Left ventricle myocardium inferior (tissue), 1 donor: ENCODE measurements at regions not wholly inside any gene's neighbourhood (a gene's known extent, or its start where the extent isn't known, plus 50 kb on each side); places are given as distances from the start of the nearest gene placed in this dataset.

Experiments
- DNase-seq: peaks from one replicate; pipeline ENCODE4 v3.0.0-alpha.2; 2020
- H3K27ac ChIP-seq: fragments of 200-600 bp; replicated peaks from 2 replicates; pipeline ENCODE4 v1.8.0; 2021
- H3K27me3 ChIP-seq: fragments of 200-600 bp; 2 replicates; pipeline ENCODE4 v1.8.0; 2021; ENCODE audit warnings: low read depth
- H3K36me3 ChIP-seq: fragments of 200-600 bp; 2 replicates; pipeline ENCODE4 v1.8.0; 2021
- H3K4me1 ChIP-seq: fragments of 200-600 bp; 2 replicates; pipeline ENCODE4 v1.8.0; 2021
- H3K4me3 ChIP-seq: fragments of 200-600 bp; 2 replicates; pipeline ENCODE4 v1.8.0; 2021; ENCODE audit warnings: mild to moderate bottlenecking, moderate library complexity
- H3K9me3 ChIP-seq: fragments of 200-600 bp; replicated peaks from 2 replicates; pipeline ENCODE4 v1.8.0; 2021
- CTCF ChIP-seq: fragments of 200-600 bp; IDR thresholded peaks from 2 replicates; pipeline ENCODE4 v1.8.0; 2021; ENCODE audit warnings: antibody characterized with exemption, mild to moderate bottlenecking, borderline replicate concordance
- intact Hi-C: fragments of 100-400 bp; cut with micrococcal nuclease; formaldehyde crosslinking; loops from one replicate; pipeline ENCODE4 v1.11.0; 2022
- donor health status: DM: no; HTN: yes; CAD: no; lungs with severe emphysema.

- Histone ChIP-seq H3K9me3 (peaks cover 3% of the 10 kb centered on the region), H3K27me3 (peaks cover 12% of the 10 kb centered on the region), H3K4me3 (no peak overlapping the region), H3K36me3 (no peaks in the 10 kb centered on the region), H3K4me1 (peaks cover 10% of the 10 kb centered on the region), H3K27ac (no peak overlapping the region)
- intact Hi-C loops = no loop called here
- TF ChIP-seq CTCF = no peak
- DNase-seq = no peak
These were observed 227.4 kb downstream of the MAN2A1 start for GRCh38 chr5:109917154-109917546.

DNA sequence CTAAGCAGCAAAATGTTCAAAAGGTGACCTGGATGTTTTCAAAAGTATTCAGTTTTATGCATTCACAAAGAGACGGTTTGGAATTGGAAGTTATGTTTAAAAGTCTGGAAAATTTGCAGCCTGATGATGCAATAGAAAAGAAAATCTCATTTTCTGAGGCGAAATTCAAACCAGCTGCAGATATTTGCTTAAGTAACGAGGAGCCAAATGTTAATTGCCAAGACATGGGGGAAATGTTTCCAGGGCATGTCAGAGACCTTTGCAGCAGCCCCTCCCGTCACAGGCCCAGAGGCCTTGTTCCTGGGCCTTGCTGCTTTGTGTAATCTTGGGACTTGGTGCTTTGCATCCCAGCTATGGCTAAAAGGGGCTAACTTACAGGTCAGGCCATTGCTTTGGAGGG lies 228.2 kb downstream of the MAN2A1 start:
- H3K36me3 ChIP-seq = no peaks in the 10 kb centered on the region
- peaks cover 16% of the 10 kb centered on the region for H3K4me1 ChIP-seq
- peaks cover 5% of the 10 kb centered on the region for H3K27me3 ChIP-seq
- TF ChIP-seq CTCF = no peak
- H3K9me3 ChIP-seq = peaks cover 3% of the 10 kb centered on the region
- H3K27ac ChIP-seq = no peak overlapping the region
- no peak for DNase-seq
- intact Hi-C loops = no loop called here
- no peak overlapping the region for H3K4me3 ChIP-seq

DNA sequence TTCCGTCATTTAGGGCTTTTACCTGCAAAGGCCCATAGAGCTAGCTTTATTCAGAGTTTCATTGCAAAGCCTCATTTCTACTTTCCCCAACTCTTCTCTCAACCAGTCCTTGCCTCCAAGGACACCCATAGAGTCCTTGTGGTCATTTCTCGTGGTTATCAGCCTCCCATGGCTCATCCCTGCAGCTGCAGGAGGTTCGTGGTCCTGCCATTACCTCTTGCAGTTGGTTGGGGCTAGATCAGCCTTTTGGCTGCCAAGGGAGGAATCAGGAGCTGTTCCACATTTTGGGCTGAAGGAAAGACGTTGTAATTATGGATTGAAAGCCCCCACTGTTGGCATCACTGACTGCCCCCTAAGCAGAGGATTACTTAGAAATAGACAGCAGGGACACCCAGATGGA lies 231.0 kb downstream of the MAN2A1 start:
- no peak for TF ChIP-seq CTCF
- Histone ChIP-seq H3K9me3 (peaks cover 3% of the 10 kb centered on the region), H3K4me1 (peaks cover 16% of the 10 kb centered on the region), H3K4me3 (no peak overlapping the region), H3K36me3 (no peaks in the 10 kb centered on the region), H3K27ac (no peak overlapping the region), H3K27me3 (peaks cover 16% of the 10 kb centered on the region)
- intact Hi-C loops = no loop called here
- DNase-seq = no peak

DNA sequence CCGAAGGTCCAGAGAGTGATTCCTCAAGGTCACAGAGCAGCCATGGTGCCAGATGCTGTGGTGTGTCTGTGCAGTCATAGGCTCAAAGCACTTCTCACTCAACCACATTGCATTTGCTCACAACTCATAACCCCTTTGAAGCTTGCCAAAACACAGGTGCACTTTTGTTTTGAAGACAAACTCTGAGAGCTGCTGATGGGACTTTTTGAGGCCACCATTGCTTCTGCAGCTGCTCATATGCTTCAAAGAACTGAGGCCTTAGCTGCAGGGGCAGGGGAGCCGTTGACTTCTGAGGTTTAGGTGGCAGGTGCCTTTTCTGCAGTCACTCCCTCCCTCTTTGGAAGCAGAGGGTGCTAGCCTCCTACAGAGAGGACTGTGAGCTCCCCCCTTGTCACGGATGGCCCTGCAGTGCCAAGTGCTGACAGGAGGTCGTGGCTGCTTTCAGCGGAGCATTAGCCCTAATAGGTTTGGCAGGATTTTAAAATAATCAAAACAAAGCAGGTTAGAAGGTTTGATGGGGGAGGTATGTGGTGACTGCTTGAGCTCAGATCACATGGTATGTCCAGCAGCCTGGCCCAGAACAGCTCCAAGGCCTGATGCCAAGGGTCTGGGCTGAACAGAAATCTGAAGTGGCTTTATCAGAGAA lies 232.1 kb downstream of the MAN2A1 start:
- no peak for TF ChIP-seq CTCF
- H3K27ac ChIP-seq = no peak overlapping the region

GRCh38 chr5:109922381-109922995 lies 232.8 kb downstream of the MAN2A1 start:
- peaks cover 3% of the 10 kb centered on the region for H3K9me3 ChIP-seq
- intact Hi-C loops = no loop called here
- no peak overlapping the region for H3K27ac ChIP-seq
- no peaks in the 10 kb centered on the region for H3K36me3 ChIP-seq
- TF ChIP-seq CTCF = no peak
- peaks cover 18% of the 10 kb centered on the region for H3K27me3 ChIP-seq
- no peak overlapping the region for H3K4me3 ChIP-seq
- no peak for DNase-seq
- H3K4me1 ChIP-seq = peaks cover 16% of the 10 kb centered on the region

More for the DNA sequence above, 232.1 kb downstream of the MAN2A1 start:
- intact Hi-C loops = no loop called here
- Histone ChIP-seq H3K9me3 (peaks cover 3% of the 10 kb centered on the region), H3K4me3 (no peak overlapping the region), H3K27me3 (peaks cover 12% of the 10 kb centered on the region), H3K36me3 (no peaks in the 10 kb centered on the region), H3K4me1 (peaks cover 16% of the 10 kb centered on the region)
- DNase-seq = peak; percentile 60
